Pancreas (tissue), 10 donors: ENCODE measurements at regions not wholly inside any gene's neighbourhood (a gene's known extent, or its start where the extent isn't known, plus 50 kb on each side); places are given as distances from the start of the nearest gene placed in this dataset.

Experiments
- ATAC-seq, 4 donors: fragments of 200-7000 bp; cut with Tn5 transposase; one replicate each; pipeline versions ENCODE4 v1.8.0 to v1.9.1; 2020; ENCODE audit warnings: mild to moderate bottlenecking in 4 of 4, moderate library complexity in 4 of 4
- DNase-seq, 6 donors: peaks; one replicate each; pipeline ENCODE4 v3.0.0-alpha.2; 2020
- FAIRE-seq: peaks from 2 replicates; lab custom pipeline; 2012; peaks lifted over from hg19 to GRCh38; lab: Jason Lieb, UNC
- H3K27ac ChIP-seq, 4 donors: fragments of 200-600 bp; sonication (generic); 1 replicate in 3 of 4; 2 replicates in 1 of 4; pipeline versions ENCODE4 v1.5.0 to v1.8.0; 2020
- H3K27me3 ChIP-seq, 4 donors: fragments of 200-600 bp; one replicate each; pipeline ENCODE4 v1.8.0; 2021
- H3K36me3 ChIP-seq, 3 donors: fragments of 200-600 bp; sonication (generic) in 1 of 3; one replicate each; pipeline versions ENCODE4 v1.5.0 to v1.8.0; 2020 to 2021
- H3K4me1 ChIP-seq, 3 donors: fragments of 200-600 bp; one replicate each; pipeline ENCODE4 v1.8.0; 2021
- H3K4me3 ChIP-seq, 4 donors: fragments of 200-600 bp; sonication (generic) in 2 of 4; one replicate each; pipeline versions ENCODE4 v1.5.0 to v1.8.0; 2020 to 2021
- H3K9me3 ChIP-seq, 4 donors: fragments of 200-600 bp; one replicate each; pipeline ENCODE4 v1.8.0; 2021
- CTCF ChIP-seq, 4 donors: fragments of 200-600 bp; sonication (generic) in 3 of 4; IDR thresholded peaks; one replicate each; pipeline versions ENCODE4 v1.5.0 to v1.8.0; 2021; ENCODE audit warnings: antibody characterized with exemption in 4 of 4
- WGBS, 2 donors: extraction: QIAGEN DNeasy Blood & Tissue Kit; methylation state at CpG; one replicate each; pipeline ENCODE4 v1.1.7; 2013; 5-methylcytosine and 5-hydroxymethylcytosine counted together
- intact Hi-C, 3 donors: fragments of 100-400 bp; cut with DNase I; formaldehyde crosslinking; loops; one replicate each; pipeline versions ENCODE4 v1.11.1 to v1.14.2; 2022
- donor health status: healthy with polysubstance abuse.
- donor health status: DM: no; HTN: no; CAD: no; lungs with moderate emphysema.
- donor health status: DM: no; HTN: no; CAD: no.
- donor health status: control.
- donor health status: control.
- donor health status: Bipolar disorder and iron deficiency.
- donor health status: DM: yes; HTN: yes; CAD: no.
- donor health status: DM: no; HTN: no; CAD: no.
- donor health status: DM: no; HTN: no; CAD: no.
- donor health status: DM: yes; HTN: yes; CAD: no.

DNA sequence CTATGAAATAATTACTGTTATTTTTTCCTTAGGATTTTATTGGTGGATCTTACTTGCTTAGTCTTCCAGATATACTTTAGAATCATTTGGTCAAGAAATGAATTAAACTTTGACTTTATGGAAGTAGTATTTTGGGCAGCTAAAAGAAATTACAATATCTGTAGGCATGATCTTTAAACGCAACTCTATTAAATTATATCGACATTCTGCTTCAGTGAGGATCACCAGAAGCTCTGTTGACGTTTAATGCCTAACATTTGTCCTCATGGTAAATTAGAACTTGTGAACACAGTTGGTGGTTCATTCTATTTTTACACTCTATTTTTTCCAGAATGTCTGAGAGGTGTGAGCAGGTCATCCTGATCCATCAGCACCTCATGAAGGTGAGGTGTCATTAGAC lies 211.6 kb downstream of the TMEM167A start:
- no peaks in the 10 kb centered on the region for H3K36me3 ChIP-seq
- intact Hi-C loops, result no loop called here
- H3K4me3 ChIP-seq, result no peak overlapping the region
- DNase-seq, result no peak
- TF ChIP-seq CTCF (IDR thresholded peaks at IDR 0.05), result no peak
- no peak for ATAC-seq
- no peaks in the 10 kb centered on the region for H3K4me1 ChIP-seq
- 87 to 90% methylated on average over 3 of the region's 3 CpGs for WGBS, 2 donors
- H3K27me3 ChIP-seq, result no peaks in the 10 kb centered on the region
- no peak for FAIRE-seq
- H3K27ac ChIP-seq, result no peak overlapping the region
- H3K9me3 ChIP-seq, result no peaks in the 10 kb centered on the region

- Histone ChIP-seq H3K36me3 (no peaks in the 10 kb centered on the region), H3K27me3 (no peaks in the 10 kb centered on the region), H3K27ac (no peak overlapping the region), H3K4me1 (no peaks in the 10 kb centered on the region), H3K4me3 (no peak overlapping the region), H3K9me3 (no peaks in the 10 kb centered on the region)
- WGBS, 2 donors, result 75 to 77% methylated on average over 3 of the region's 3 CpGs
- ATAC-seq (no peak), FAIRE-seq (no peak), DNase-seq (no peak)
- intact Hi-C loops, result no loop called here
- TF ChIP-seq CTCF (IDR thresholded peaks at IDR 0.05), result no peak
Observed at GRCh38 chr5:82863266-82863665, 213.9 kb downstream of the TMEM167A start.

DNA sequence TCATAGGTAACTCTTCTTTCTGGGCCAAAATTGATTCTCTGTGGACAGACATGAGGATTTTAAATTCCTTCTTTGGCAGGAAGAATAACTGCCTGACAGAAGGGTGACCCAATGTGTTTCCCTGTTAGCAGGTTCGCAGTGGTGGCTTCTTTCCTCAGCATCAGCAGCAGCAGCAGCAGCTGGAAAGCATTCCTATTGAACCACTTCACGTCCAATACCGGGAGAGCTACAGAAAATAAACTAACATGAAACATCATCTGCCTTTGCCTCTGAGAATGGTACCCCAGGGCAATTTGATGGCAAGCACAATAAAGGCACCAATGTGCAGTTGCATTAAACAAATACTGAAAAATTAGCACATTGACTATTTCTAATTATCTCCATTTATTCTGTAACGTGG lies 214.5 kb downstream of the TMEM167A start:
- no peak for TF ChIP-seq CTCF (IDR thresholded peaks at IDR 0.05)
- H3K27me3 ChIP-seq, result no peaks in the 10 kb centered on the region
- FAIRE-seq (no peak), DNase-seq (no peak), ATAC-seq (no peak)
- H3K4me3 ChIP-seq, result no peak overlapping the region
- H3K4me1 ChIP-seq, result no peaks in the 10 kb centered on the region
- intact Hi-C loops, result no loop called here
- 81 to 84% methylated on average over 4 of the region's 4 CpGs for WGBS, 2 donors
- no peak overlapping the region for H3K27ac ChIP-seq
- H3K36me3 ChIP-seq, result no peaks in the 10 kb centered on the region
- H3K9me3 ChIP-seq, result no peaks in the 10 kb centered on the region

DNA sequence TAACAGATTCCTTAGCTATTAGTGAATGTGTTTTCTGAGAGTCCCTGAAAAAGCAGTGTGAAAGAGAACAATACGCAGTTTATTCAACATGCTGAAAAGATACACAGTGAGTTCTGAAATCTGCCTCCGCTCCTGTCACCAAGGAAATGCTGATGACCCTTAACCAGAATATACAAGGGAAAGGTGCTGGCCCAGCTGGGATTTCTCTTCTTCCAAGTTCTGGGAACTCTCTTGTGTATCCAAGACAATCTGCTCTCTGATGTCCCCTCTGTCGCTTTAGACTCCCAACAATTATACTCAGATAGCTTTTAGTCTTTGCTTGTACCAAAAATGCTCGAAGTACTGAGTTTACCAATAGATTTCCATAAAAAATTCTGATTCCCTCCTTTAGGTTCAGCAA lies 214.9 kb downstream of the TMEM167A start:
- DNase-seq, result no peak
- Histone ChIP-seq H3K4me3 (no peak overlapping the region), H3K4me1 (no peaks in the 10 kb centered on the region), H3K27ac (no peak overlapping the region), H3K9me3 (no peaks in the 10 kb centered on the region), H3K27me3 (no peaks in the 10 kb centered on the region), H3K36me3 (no peaks in the 10 kb centered on the region)
- no peak for FAIRE-seq
- WGBS, 2 donors, result 82 to 83% methylated on average over 4 of the region's 4 CpGs
- no peak for ATAC-seq
- intact Hi-C loops, result no loop called here
- no peak for TF ChIP-seq CTCF (IDR thresholded peaks at IDR 0.05)

DNA sequence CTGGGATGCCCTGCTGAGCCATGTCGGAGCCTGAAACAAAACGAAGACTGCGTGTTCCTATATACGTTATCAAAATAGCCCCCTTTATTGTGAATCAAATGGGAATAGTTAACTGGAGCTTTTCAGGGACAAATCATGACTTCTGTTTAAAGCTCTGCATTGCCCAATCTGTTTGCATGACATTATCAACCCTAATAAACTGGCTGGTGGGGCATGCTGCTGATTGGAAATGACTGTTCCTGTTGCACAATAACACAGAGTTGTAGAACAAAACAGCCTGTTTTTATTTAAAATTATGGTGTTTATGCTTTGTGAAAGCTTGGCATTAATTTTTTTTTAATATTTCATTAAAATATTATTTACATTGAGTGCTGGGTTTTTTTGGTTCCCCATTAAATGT lies 215.5 kb downstream of the TMEM167A start:
- 96 to 97% methylated on average over 4 of the region's 4 CpGs for WGBS, 2 donors
- no peaks in the 10 kb centered on the region for H3K9me3 ChIP-seq
- no peaks in the 10 kb centered on the region for H3K27me3 ChIP-seq
- H3K4me3 ChIP-seq, result no peak overlapping the region
- FAIRE-seq, result no peak
- H3K36me3 ChIP-seq, result no peaks in the 10 kb centered on the region
- intact Hi-C loops, result no loop called here
- peak in 1 of 4 donors; percentile 49 for ATAC-seq
- no peak overlapping the region for H3K27ac ChIP-seq
- no peak for DNase-seq
- TF ChIP-seq CTCF (IDR thresholded peaks at IDR 0.05), result no peak
- H3K4me1 ChIP-seq, result no peaks in the 10 kb centered on the region
